GM18907 (cell line): ENCODE measurements at regions not wholly inside any gene's neighbourhood (a gene's known extent, or its start where the extent isn't known, plus 50 kb on each side); places are given as distances from the start of the nearest gene placed in this dataset.
"Not testable (repeated sequence)": the region's sequence is repeated elsewhere in the genome, so short reads cannot be mapped to it uniquely, and the experiment has no call there.

Experiments
- ATAC-seq: cut with Tn5 transposase; IDR thresholded peaks from one replicate; pipeline ENCODE4 v1.9.1; 2021; ENCODE audit warnings: mild to moderate bottlenecking, moderate library complexity; ENCODE audit not compliant: unreplicated experiment

DNA sequence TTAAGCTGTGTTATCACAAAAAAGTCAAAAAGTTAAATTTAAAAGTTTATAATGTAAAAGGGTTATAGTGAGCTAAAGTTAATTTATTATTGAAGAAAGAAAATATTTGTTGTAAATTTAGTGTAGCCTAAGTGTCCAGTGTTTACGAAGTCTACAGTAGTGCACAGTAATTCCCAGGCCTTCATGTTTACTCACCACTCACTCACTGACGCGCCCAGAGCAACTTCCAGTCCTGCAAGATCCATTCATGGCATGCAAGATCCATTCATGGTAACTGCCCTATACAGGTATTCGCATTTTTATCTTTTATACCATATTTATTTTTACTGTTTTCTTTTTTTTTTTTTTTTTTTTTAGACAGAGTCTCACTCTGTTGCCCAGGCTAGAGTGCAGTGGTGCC, 69.5 kb downstream of the TPRA1 start:
- ATAC-seq: no peak

DNA sequence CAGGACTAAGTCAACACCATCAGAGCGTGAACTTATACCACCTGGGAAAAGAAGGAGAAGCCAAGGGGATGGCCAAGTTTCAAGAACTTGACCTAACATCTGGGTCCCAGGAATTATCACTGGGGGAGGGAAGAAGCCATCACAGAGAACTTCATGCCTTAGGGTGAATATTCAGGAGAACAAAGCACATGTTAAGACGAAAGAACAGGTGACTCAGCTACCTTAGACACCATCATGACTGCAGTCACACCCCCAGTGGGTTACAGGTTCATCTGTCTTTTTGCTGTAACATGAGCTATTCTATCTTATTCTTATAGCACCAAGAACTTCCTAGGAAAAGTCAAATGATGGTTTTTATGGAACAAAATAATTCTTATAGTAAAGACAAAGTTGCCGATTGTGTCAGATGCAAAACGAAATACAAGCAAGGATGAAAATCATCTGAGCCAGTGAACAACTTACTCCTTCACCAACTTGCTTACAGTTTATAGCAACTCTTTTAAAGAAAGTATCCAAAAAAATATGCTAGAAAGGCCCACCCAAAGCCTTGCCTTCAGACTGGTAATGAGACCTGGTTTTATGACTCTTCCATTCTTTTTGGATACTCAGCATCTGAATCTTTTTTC, 72.0 kb downstream of the TPRA1 start:
- no peak for ATAC-seq

DNA sequence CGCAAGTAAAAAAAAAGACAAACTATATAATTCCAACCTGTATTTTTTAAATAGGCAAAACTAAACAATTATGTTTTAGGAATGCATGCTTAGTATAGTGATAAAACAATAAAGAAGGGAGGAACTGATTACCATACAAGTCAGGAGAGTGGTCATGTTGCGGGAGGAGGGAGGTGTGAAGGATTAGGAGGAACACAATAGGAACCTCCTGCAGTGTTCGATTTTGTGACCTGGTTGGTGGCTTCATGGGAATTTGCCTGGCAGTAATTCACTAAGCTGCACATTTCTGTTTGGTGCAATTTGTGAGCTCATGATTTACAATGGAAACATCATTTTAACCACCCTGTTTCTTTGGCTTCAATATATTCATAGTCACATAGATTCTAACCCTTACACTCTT, 78.3 kb downstream of the TPRA1 start:
- ATAC-seq: no peak

DNA sequence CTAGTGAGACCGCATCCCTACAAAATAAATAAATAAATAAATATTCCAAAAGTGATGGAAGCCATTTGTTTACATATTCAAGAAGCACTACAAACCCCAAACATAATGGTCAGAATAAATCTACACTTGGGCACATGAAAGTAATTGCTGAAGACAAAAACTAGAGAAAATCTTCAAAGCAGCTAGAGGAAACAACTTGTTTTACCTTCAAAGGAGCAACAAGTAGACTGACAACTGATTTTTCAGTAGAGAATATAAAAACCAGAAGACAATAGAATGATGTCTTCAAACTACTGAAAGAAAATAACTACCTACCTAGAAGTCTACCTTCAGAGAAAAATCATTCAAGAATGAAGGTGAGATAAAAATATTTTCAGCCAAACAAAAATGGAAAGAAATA, 89.4 kb downstream of the TPRA1 start:
- no peak for ATAC-seq

DNA sequence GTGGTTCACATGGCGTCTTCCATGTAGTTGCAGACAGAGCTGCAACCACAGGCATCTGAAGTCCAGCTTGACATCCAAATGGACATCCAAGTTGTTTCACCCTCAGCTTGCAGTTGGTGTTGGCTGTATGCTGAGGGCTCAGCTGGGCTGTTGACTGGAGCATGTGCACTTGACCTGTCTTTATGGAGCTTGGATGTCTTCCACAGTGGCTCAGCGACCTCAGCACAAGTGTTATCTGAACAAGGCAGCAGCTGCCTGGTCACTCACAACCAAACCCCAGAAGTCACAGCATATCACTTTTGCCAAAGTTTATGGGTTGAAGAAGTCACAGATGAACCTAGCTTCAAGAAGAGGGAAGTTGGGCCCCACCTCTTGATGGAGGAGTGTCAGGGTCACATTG, 92.9 kb downstream of the TPRA1 start:
- ATAC-seq: no peak

DNA sequence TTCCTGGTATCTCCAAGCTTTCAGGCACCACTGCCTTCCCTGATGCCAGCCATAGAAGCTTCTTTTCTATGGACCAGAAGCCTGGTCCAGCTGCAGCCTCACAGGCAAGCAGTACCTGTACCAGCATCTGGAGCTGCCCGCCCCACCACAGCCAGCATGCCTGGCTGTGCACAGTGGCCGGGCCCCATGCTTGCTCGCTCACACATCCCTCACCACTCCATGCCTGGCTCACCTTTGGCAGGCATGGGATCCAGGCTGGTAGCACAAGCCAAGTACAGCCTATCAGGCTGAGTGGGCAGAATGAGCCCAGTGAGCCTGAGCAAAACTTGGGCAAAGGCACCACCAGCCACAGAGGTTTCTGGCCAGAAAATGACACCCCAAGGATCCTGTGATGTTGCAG, 93.4 kb downstream of the TPRA1 start:
- no peak for ATAC-seq

DNA sequence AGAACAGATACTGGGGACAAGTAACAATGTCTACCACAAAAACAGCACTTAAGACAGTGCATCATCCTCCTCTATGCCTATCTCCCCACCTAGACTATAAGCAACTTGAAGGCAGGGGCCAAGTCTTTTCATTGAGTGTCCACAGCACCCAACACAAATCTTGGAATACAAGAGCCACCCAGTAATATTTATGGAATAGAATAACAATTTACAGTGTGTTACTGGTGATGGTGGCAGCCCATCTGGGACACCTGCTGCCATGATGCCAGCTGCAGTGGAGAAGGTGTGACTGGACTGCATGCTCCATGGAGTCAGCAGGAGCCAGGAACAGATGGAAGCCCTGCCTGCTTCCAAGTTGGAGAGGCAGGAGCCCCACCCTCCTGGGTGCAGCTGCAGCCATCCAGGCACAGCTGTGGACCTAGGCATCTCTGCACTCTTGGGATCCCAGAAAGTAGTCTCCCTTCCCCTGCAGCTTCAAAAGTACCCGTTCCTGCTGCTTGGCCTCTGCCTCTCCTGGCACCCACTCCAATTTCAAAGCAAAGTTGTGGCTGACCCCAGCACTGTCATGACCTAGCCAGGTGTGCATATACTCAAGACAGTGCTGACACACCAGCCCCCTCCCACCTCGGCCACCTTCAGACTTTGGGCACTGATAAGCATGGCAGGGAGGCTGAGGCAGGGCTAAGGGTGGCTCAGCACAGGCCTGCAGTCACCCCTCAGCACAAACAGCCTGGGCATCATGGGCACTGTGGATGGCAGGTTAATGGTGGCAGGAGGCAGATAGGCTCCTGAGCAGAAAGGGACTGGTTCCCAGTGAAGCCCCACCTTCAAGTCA, 94.5 kb downstream of the TPRA1 start:
- ATAC-seq: no peak

DNA sequence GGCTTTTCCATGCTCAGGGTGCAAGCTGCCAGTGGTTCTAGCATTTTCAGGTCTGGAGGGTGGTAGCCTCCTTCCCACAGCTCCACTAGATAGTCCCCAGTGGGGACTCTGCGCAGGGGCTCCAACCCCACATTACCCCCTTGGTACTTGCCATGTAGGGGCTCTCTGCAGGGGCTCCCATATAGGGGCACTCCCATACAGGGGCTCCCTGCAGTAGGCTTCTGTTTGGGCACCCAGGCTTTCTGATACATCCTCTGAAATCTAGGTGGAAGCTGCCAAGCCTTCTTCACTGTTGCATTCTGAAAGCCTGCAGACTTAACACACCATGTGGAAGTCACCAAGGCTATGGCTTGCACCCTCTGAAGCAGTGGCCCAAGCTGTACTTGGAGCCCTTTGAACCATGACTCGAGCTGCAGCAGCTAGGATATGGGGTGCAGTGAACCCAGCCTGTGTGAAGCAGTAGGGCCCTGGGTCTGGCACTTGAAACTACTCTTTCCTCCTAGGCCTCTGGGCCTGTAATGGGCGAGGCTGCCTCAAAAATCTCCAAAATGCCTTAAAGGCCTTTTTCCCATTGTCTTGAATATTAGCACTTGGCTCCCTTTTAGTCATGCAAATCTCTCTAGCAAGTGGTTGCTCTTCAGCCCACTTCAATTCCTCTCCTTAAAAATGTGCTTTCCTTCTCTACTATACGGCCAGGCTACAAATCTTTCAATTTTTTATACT, 96.4 kb downstream of the TPRA1 start:
- ATAC-seq: no peak

DNA sequence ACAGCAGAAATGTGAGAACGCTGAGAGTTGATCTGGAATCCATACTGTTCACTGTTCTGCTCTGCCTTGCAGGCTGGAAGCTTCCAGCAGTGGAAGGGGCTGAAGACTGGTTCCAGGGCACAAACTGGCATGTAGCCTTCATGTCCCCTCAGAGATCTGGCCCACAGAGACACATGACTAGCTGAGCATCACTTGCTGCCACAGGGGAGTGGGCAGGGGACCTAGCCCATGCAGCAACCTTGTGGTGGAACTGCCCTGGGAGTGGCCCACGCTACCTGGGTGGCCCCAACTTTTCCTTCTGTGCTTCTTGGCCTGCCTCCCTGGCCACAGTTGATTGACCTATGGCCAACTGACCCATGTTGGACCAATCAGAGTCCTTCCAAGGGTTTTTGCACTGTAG, 98.1 kb downstream of the TPRA1 start:
- ATAC-seq: no peak

DNA sequence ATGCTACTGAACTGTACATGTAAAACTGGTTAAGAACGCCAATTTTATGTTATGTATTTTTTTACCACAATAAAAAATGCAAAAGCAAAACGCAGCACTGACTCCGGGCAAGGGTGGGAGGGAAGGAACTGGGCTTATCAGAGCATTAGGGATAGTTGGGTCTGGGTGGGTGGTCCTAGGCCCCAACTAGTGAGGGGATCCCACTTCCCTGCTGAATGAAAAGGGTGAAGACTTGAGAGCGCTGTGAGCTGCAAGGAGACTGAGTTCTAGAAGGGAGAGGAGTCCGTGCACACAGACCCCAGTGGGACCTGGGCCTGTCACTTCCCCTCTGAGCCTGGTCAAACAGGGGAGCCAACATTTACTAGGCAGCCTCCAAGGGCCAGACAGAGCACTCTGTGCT, 98.6 kb downstream of the TPRA1 start:
- ATAC-seq: no peak

DNA sequence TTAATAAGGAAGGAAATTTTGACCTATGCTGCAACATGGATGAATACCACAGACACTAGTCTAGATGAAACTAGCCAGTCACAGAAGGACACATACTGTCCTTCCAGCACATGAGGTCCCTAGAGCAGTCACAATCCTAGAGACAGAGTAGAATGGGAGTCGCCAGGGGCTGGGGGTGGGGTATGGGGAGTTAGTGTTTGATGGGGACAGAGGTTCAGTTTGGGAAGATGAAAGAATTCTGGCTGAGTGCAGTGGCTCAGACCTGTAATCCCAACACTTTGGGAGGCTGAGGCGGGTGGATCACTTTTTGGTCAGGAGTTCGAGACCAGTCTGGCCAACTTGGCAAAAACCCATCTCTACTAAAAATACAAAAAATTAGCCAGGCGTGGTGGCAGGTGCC, 99.2 kb downstream of the TPRA1 start:
- no peak for ATAC-seq

DNA sequence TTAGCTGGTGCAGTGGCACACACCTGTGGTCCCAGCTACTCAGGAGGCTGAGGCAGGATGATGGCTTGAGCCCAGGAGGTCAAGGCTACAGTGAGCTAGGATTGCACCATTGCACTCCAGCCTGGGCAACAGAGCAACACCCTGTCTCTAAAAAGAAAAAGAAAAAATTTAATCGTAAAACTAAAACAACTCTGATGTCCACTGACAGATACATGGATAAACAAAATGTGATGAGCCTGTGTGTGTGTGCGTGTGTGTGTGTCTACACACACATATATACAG, 99.6 kb downstream of the TPRA1 start:
- not testable (repeated sequence) for ATAC-seq

DNA sequence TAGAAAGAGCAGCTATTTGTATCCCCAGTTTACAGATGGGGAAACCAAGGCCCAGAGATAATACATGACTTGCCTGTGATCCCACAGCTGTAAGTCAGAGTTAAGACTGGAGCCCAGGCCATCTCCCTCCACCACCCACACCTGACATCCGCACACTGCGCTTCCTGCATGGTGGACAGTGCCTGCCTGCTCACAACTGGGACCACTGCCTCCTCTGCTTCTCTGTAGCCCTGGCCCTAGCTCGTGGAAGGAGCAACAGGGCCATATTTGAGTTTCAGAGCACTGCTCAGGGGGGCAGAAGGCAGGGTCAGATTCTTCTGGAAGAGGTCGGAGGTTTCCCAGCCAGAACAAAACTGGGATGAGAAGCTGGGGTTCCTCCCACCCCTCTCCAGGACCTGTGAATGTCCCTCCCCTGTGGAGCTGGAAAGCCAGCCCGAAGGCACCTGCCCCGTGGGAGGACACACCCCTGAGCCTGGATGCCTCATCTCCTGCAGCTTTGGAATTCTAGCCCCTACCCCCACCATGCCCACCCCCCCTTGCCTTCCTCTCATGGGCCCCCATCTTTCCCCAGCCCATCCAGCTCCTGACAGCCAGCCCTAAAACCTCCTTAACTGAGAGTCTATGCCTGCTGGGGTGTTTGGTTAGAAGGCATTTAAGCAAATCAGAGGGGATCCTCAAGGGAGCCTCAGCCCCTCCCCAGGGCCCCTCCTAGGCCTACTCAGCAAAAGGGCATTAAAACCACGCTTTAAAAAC, 100.1 kb downstream of the TPRA1 start:
- ATAC-seq: no peak

DNA sequence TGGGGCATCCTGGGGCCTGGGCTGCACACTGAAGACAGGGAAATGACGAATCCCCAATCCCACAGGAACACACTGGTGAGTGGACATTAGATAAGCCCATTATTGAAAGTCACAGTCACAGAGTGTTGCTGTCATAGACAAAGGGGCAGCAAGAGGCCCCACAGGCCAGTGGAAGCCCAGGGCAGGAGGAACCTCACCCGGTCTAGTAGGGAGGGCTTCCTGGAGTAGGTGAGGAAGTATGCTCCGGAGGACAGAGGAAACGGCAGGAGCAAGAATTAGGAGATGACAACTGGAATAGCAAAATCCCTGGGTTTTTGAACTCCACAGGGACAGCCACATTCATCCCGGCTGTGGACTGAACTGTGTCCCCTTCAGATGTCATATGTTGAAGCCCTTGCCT, 101.2 kb downstream of the TPRA1 start:
- ATAC-seq: no peak

DNA sequence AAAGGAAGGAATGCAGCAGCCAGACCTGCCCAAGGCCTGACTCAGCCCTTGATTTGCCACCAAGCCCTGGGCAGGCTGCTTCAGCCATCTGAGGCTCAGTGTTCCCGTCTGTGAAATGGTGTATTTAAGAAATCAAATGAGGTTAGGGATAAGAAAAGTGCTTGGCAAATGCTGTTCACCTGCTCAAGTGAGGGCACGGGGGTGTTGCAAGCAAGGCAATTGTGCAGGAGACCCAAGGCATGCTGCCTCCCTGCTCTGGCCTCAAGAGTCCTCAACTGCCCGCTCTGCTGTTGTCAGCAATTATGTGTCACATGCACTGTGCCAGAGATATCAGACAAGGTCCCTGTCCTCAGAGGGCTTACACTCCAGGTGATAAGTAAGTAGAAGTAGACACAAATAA, 101.8 kb downstream of the TPRA1 start:
- ATAC-seq: no peak

DNA sequence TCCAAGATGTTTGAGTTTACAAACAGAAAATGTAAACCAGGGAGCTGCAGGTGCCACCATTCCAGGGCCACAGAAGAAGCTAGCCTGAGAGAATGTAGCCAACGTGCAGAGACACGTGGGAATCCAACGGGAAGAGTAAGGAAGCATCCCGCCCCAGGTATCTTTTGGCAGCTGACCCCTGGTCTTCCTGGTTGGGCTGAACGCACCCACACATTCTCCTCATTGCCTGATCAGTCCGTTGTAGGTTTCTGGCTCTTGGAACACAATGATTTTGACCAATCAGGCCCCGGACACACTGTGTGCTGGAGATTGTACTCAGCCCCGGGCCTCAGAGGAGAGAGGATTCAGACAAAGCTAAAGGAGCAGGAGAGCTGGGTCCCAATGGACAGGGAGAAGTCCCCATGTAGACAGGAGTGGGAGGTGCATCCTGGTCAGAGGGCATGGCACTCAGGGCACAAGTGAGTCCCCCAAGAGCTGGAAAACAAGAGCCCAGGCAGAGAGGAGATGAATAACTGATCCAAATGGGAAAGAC, 102.3 kb downstream of the TPRA1 start:
- ATAC-seq: no peak

DNA sequence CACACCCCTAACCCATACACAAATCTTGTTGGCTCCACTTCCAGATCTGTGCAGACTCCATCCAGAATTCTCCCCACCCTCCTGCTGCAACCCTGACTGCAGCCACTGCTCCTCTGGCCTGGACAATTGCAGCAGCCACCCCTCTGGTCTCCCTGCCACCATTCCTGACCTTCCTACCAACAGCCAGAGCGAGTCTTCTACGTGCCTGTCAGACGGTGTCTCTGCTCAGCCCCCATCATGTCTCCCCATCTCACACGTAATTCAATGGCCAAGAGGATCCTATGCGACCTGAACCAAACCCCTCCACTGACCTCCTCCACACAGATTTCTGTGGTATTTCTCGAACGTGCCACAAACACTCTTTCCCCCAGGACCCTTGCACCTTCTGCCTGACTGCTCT, 103.3 kb downstream of the TPRA1 start:
- ATAC-seq: no peak

DNA sequence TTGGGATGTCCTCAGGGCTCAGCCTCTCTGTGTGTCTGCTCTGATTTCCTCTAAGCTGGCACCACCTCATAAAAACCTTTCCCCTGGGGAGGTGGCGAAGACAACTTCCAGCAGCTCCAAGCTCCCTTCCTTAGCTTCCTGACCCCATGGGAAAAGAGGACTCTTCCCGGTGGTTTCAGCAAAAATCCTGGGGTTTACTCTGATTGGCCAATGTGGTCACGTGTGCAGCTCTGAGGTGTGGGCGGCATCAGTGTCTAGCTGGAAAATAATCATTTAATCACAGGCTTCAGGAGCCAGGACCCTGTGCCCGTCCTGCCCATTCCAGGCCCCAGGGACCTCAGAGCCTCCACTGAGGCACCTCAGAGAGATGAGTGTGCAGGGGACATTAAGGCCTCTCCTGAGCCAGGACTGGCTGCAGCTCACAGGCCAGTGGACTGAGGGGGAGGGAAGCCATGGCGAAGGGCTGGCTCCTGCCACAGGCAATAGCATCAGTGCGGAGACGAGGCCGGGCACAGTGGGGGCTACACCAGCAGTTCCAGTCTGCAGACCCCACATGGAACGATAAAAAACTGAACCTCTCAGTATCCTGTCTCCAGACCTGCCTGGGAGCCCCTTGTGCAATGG, 104.1 kb downstream of the TPRA1 start:
- no peak for ATAC-seq

DNA sequence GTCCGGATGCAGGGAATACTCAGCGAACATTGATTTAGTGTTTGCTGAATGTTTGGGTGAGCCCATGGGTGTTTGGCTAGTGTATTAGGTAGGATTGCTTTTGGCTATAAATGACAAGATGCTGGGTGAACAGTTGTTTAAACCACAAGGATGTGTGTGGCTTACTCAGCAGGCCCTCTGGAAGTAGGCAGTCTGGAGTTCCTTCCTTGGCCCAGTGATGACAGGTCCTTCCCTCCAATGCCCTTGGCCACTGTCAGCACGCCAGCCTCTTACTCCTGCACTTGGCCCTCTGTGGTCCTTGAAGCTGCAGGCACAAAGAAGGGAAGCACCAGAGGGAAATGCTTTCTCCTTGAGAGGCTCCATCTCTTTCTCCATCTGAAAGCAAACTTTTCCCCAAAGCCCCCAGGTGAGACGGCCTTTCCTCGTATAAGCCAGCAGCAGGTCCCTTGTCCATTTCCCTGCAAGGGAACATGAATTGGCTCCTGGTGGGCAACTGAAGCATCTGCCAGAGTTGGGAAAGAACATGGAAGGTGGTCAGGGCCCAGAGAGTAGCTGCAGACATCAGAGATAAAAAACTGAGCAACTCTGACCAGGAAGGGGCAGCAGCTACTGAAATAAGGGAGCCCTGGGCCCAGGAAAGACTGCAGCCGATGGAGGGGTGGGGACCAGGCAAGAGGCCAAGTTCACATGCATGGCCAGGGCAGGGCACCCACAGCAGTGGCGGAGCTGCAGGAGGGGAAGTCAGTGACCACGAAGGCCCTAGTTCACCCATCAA, 105.0 kb downstream of the TPRA1 start:
- no peak for ATAC-seq
